Mesendoderm (in vitro differentiated cells): ENCODE measurements at regions not wholly inside any gene's neighbourhood (a gene's known extent, or its start where the extent isn't known, plus 50 kb on each side); places are given as distances from the start of the nearest gene placed in this dataset.
A peak's percentile ranks its signal among the peaks of the same experiment; 100 is the strongest.

Experiments used
- DNase-seq: peaks from one replicate; pipeline ENCODE4 v3.0.0; 2013
- H2AK5ac ChIP-seq: 2 replicates; pipeline ENCODE4 v1.6.1; 2013; ENCODE audit warnings: low read length, inconsistent platforms
- H2BK120ac ChIP-seq: 2 replicates; pipeline ENCODE4 v1.6.1; 2013; ENCODE audit warnings: low read depth, mild to moderate bottlenecking, low read length, moderate library complexity, mixed read lengths
- H2BK15ac ChIP-seq: replicated peaks from 2 replicates; pipeline ENCODE4 v1.6.1; 2013; ENCODE audit warnings: low read depth, mild to moderate bottlenecking, moderate library complexity
- H2BK5ac ChIP-seq: 2 replicates; pipeline ENCODE4 v1.6.1; 2013; ENCODE audit warnings: low read length, inconsistent platforms
- H3K18ac ChIP-seq: 2 replicates; pipeline ENCODE4 v1.6.1; 2013; ENCODE audit warnings: mild to moderate bottlenecking, low read length, mixed read lengths
- H3K23ac ChIP-seq: one replicate; pipeline ENCODE4 v1.6.1; 2013; ENCODE audit warnings: low read length
- H3K27ac ChIP-seq: 2 replicates; pipeline ENCODE4 v1.5.1; 2013; ENCODE audit warnings: low read depth, mild to moderate bottlenecking, inconsistent platforms, low read length, moderate library complexity
- H3K27me3 ChIP-seq: 2 replicates; pipeline ENCODE4 v1.6.1; 2013; ENCODE audit warnings: low read length, control low read depth, mild to moderate bottlenecking, inconsistent platforms; ENCODE audit not compliant: insufficient read depth, poor library complexity
- H3K36me3 ChIP-seq: 2 replicates; pipeline ENCODE4 v1.6.1; 2013; ENCODE audit warnings: low read length, inconsistent platforms; ENCODE audit not compliant: control insufficient read depth, insufficient read depth
- H3K4ac ChIP-seq: one replicate; pipeline ENCODE4 v1.6.1; 2013; ENCODE audit warnings: low read depth, mild to moderate bottlenecking, low read length, moderate library complexity
- H3K4me1 ChIP-seq: 2 replicates; pipeline ENCODE4 v1.6.1; 2013; ENCODE audit warnings: low read depth, low read length, inconsistent platforms; ENCODE audit not compliant: control insufficient read depth
- H3K4me2 ChIP-seq: 2 replicates; pipeline ENCODE4 v1.6.1; 2013; ENCODE audit warnings: low read length
- H3K4me3 ChIP-seq: 2 replicates; pipeline ENCODE4 v1.5.1; 2013; ENCODE audit warnings: mild to moderate bottlenecking, low read length
- H3K56ac ChIP-seq: one replicate; pipeline ENCODE4 v1.6.1; 2013; ENCODE audit warnings: low read length
- H3K79me1 ChIP-seq: 2 replicates; pipeline ENCODE4 v1.6.1; 2013; ENCODE audit warnings: low read length, inconsistent platforms
- H3K79me2 ChIP-seq: 2 replicates; pipeline ENCODE4 v1.6.1; 2013; ENCODE audit warnings: mild to moderate bottlenecking, low read length; ENCODE audit not compliant: control insufficient read depth, insufficient read depth
- H3K9ac ChIP-seq: 2 replicates; pipeline ENCODE4 v1.6.1; 2013; ENCODE audit warnings: low read length, inconsistent platforms
- H4K5ac ChIP-seq: one replicate; pipeline ENCODE4 v1.6.1; 2013; ENCODE audit warnings: low read length
- H4K8ac ChIP-seq: one replicate; pipeline ENCODE4 v1.6.1; 2013; ENCODE audit warnings: low read depth, mild to moderate bottlenecking, control low read depth, low read length, moderate library complexity
- WGBS: extraction: QIAGEN DNeasy Blood & Tissue Kit; methylation state at CpG from one replicate; pipeline ENCODE4 v1.1.7; 2013; ENCODE audit warnings: low lambda C conversion rate, missing lambda C conversion rate; ENCODE audit not compliant: insufficient coverage; ENCODE audit errors: extremely low coverage; 5-methylcytosine and 5-hydroxymethylcytosine counted together

DNA sequence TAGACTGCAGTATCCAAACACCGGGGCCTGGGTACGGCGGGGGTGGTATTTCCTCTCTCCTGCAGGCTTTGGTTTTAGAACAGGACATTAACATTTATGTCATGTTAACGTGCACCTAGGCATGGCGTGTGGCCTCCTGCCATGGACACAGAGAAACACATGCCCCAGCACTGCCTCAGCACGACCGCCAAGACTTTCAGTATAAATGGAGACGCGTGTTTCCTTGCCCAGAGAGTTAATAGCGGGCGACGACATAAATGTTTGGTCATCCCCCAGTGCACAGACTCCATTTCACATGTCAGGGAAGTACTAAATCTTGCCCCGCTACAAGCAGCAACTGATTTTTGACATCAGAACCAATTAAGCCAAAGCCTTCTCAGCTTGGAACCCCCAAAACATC, 737.9 kb downstream of the RAB28 start:
- Histone ChIP-seq H4K8ac (no peak overlapping the region), H3K23ac (no peak overlapping the region), H3K4me1 (no peaks in the 10 kb centered on the region), H3K56ac (no peak overlapping the region), H3K4me3 (no peak overlapping the region), H4K5ac (no peak overlapping the region), H3K18ac (no peak overlapping the region), H3K79me2 (no peaks in the 10 kb centered on the region), H3K9ac (no peak overlapping the region), H3K36me3 (no peaks in the 10 kb centered on the region), H3K27ac (no peak overlapping the region), H2BK15ac (no peak overlapping the region), H3K27me3 (no peaks in the 10 kb centered on the region), H3K4me2 (no peak overlapping the region), H2BK5ac (no peak overlapping the region), H2BK120ac (no peak overlapping the region), H3K79me1 (no peaks in the 10 kb centered on the region), H3K4ac (no peak overlapping the region), H2AK5ac (no peak overlapping the region)
- no peak for DNase-seq
- no CpG with 5 or more reads among the region's 13 CpGs for WGBS

GRCh38 chr4:12734586-12734985, 749.6 kb downstream of the RAB28 start:
- no peak overlapping the region for H3K56ac ChIP-seq
- H4K5ac ChIP-seq = no peak overlapping the region
- WGBS = no CpG with 5 or more reads among the region's 2 CpGs
- no peaks in the 10 kb centered on the region for H3K79me1 ChIP-seq
- no peak overlapping the region for H3K4ac ChIP-seq
- H2BK120ac ChIP-seq = no peak overlapping the region
- no peak overlapping the region for H2BK15ac ChIP-seq
- no peak overlapping the region for H4K8ac ChIP-seq
- H3K27me3 ChIP-seq = no peaks in the 10 kb centered on the region
- H3K18ac ChIP-seq = no peak overlapping the region
- no peaks in the 10 kb centered on the region for H3K79me2 ChIP-seq
- H3K36me3 ChIP-seq = no peaks in the 10 kb centered on the region
- no peaks in the 10 kb centered on the region for H3K4me1 ChIP-seq
- DNase-seq = no peak
- no peak overlapping the region for H3K4me3 ChIP-seq
- no peak overlapping the region for H3K27ac ChIP-seq
- no peak overlapping the region for H3K23ac ChIP-seq
- no peak overlapping the region for H2AK5ac ChIP-seq
- H3K4me2 ChIP-seq = no peak overlapping the region
- H3K9ac ChIP-seq = no peak overlapping the region
- H2BK5ac ChIP-seq = no peak overlapping the region

- H4K8ac ChIP-seq = no peak overlapping the region
- no peaks in the 10 kb centered on the region for H3K36me3 ChIP-seq
- H3K4ac ChIP-seq = no peak overlapping the region
- no peak overlapping the region for H3K18ac ChIP-seq
- H3K4me3 ChIP-seq = no peak overlapping the region
- H3K79me1 ChIP-seq = no peaks in the 10 kb centered on the region
- no peak overlapping the region for H2AK5ac ChIP-seq
- WGBS = no CpG with 5 or more reads among the region's 1 CpG
- H2BK15ac ChIP-seq = no peak overlapping the region
- no peak overlapping the region for H2BK120ac ChIP-seq
- H3K27me3 ChIP-seq = no peaks in the 10 kb centered on the region
- H3K23ac ChIP-seq = no peak overlapping the region
- no peak overlapping the region for H4K5ac ChIP-seq
- no peak overlapping the region for H3K27ac ChIP-seq
- no peaks in the 10 kb centered on the region for H3K4me1 ChIP-seq
- H3K4me2 ChIP-seq = no peak overlapping the region
- H3K9ac ChIP-seq = no peak overlapping the region
- no peak overlapping the region for H3K56ac ChIP-seq
- DNase-seq = peak; percentile 33
- H3K79me2 ChIP-seq = no peaks in the 10 kb centered on the region
- H2BK5ac ChIP-seq = no peak overlapping the region
Measured at GRCh38 chr4:12729384-12729783, 754.8 kb downstream of the RAB28 start.

- H3K36me3 ChIP-seq = no peaks in the 10 kb centered on the region
- no peak overlapping the region for H2BK5ac ChIP-seq
- no peaks in the 10 kb centered on the region for H3K4me1 ChIP-seq
- no peak overlapping the region for H4K8ac ChIP-seq
- no peak overlapping the region for H2AK5ac ChIP-seq
- no peak overlapping the region for H2BK120ac ChIP-seq
- H3K4me2 ChIP-seq = no peak overlapping the region
- no peak overlapping the region for H3K4me3 ChIP-seq
- H3K4ac ChIP-seq = no peak overlapping the region
- H3K27ac ChIP-seq = no peak overlapping the region
- H3K56ac ChIP-seq = no peak overlapping the region
- no peak overlapping the region for H3K9ac ChIP-seq
- no peaks in the 10 kb centered on the region for H3K27me3 ChIP-seq
- H4K5ac ChIP-seq = no peak overlapping the region
- H3K79me1 ChIP-seq = no peaks in the 10 kb centered on the region
- H3K79me2 ChIP-seq = no peaks in the 10 kb centered on the region
- no CpG with 5 or more reads among the region's 5 CpGs for WGBS
- H3K23ac ChIP-seq = no peak overlapping the region
- H3K18ac ChIP-seq = no peak overlapping the region
- H2BK15ac ChIP-seq = no peak overlapping the region
- peak; percentile 47 for DNase-seq
Measured at GRCh38 chr4:12724510-12724909, 759.6 kb downstream of the RAB28 start.

GRCh38 chr4:12723849-12724447, 760.2 kb downstream of the RAB28 start:
- no peak overlapping the region for H2BK15ac ChIP-seq
- H4K5ac ChIP-seq = no peak overlapping the region
- H2BK5ac ChIP-seq = no peak overlapping the region
- DNase-seq = peak; percentile 83
- no peak overlapping the region for H3K4me3 ChIP-seq
- H3K36me3 ChIP-seq = no peaks in the 10 kb centered on the region
- no peak overlapping the region for H3K18ac ChIP-seq
- H3K27ac ChIP-seq = no peak overlapping the region
- H2BK120ac ChIP-seq = peak overlapping the region; percentile 21
- H3K27me3 ChIP-seq = no peaks in the 10 kb centered on the region
- no peak overlapping the region for H3K4me2 ChIP-seq
- peak overlapping the region; percentile 65 for H3K56ac ChIP-seq
- peak overlapping the region; percentile 33 for H3K9ac ChIP-seq
- no CpG with 5 or more reads among the region's 7 CpGs for WGBS
- H3K23ac ChIP-seq = no peak overlapping the region
- H2AK5ac ChIP-seq = no peak overlapping the region
- H3K4ac ChIP-seq = no peak overlapping the region
- no peaks in the 10 kb centered on the region for H3K4me1 ChIP-seq
- H4K8ac ChIP-seq = no peak overlapping the region
- no peaks in the 10 kb centered on the region for H3K79me1 ChIP-seq
- H3K79me2 ChIP-seq = no peaks in the 10 kb centered on the region

DNA sequence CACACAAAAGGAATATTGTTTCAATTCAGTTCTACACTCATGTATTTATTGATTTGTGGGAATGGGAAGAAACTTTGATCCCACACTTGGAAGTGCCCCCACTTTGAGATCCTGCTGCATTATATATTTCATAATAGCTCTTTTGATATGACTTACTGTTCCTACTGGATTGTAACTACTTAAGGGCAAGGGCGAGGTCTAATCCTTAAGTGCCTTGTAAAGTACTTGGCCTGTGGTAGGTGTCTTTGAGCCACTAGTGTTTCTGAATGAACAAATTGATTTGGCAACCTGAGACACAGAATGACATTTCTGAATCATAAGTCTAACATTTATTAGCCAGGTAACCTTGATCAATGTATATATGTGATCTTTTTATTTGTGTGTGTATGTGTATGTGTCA, 767.2 kb downstream of the RAB28 start:
- no peak overlapping the region for H2BK120ac ChIP-seq
- H2AK5ac ChIP-seq = no peak overlapping the region
- no peak overlapping the region for H3K27ac ChIP-seq
- H3K79me2 ChIP-seq = no peaks in the 10 kb centered on the region
- H3K4me3 ChIP-seq = no peak overlapping the region
- DNase-seq = no peak
- no peak overlapping the region for H4K8ac ChIP-seq
- WGBS = no CpG with 5 or more reads among the region's 1 CpG
- H3K4me1 ChIP-seq = no peaks in the 10 kb centered on the region
- H3K23ac ChIP-seq = no peak overlapping the region
- H2BK5ac ChIP-seq = no peak overlapping the region
- H3K9ac ChIP-seq = no peak overlapping the region
- no peak overlapping the region for H2BK15ac ChIP-seq
- no peak overlapping the region for H3K4me2 ChIP-seq
- no peak overlapping the region for H3K56ac ChIP-seq
- H3K4ac ChIP-seq = no peak overlapping the region
- H3K18ac ChIP-seq = no peak overlapping the region
- H3K27me3 ChIP-seq = no peaks in the 10 kb centered on the region
- no peaks in the 10 kb centered on the region for H3K36me3 ChIP-seq
- no peak overlapping the region for H4K5ac ChIP-seq
- no peaks in the 10 kb centered on the region for H3K79me1 ChIP-seq
